ENCODE measurements at regions not wholly inside any gene's neighbourhood (a gene's known extent, or its start where the extent isn't known, plus 50 kb on each side); places are given as distances from the start of the nearest gene placed in this dataset.

DNA sequence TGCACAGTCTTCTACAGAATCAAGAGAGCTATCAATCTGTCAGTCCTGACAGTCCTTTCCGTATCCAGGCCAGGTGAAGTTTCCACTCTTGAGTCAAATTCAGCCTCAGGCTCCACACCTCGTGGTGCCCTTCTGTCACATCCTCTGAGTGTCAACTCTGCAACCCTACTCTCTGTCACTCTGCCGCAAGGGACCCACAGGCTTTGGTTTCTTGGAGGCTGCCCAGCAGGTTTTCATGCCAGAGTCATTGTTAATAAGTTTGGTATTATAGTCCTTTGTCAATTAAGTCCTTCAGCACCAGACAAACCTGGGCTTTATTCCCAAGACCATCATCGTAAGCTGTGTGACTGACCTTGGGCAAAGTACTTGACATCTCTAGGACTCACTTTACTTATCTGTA lies 83.4 kb upstream of the KLHL13 start:
- TF ChIP-seq EZH2 (IDR thresholded peaks at IDR 0.05) = no peak
- TF ChIP-seq FOXP2 (optimal IDR thresholded peaks at IDR 0.05; ENCODE audit: control extremely low read depth, extremely low read length, insufficient read depth) = no peak
